ENCODE measurements at regions not wholly inside any gene's neighbourhood (a gene's known extent, or its start where the extent isn't known, plus 50 kb on each side); places are given as distances from the start of the nearest gene placed in this dataset.

DNA sequence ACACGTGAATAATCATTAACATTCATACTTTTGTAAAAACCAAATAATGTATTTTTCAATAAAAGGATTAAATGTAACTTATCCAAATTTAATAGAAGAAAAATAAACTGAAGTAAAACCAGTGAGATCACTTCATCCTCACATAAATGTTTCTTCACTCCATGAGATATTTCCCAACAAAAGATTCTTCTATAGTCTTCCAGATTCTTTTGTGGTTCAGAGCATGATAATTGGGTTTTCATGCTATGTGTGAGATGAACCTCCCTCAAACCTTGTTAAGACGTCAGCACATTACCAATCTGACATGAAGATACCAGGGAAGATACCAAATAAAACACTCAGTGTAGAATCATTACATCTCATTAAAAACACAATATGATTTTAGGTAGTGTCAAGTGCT is 62.9 kb upstream of the OXGR1 start:
- DNase-seq (ENCODE audit: low spot score), result no peak

DNA sequence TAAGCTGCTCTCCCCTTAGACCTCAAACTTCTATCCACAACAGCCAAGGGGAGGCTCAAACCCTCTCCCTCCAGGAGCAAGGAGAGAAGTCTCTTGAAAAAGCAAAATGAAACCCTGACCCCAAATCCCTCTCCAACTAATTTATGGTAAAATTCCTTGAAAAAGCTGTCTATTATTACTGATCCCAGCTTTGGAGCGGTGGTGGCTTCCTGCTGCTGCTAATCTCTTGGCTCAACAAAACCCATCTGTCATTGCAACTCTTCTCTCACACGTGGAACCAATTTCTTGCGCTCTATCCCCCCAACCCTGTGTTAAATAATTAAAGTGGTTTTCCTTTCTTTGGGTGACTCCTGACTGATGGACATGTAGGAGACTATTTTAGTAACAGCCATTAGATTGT is 64.1 kb upstream of the OXGR1 start:
- DNase-seq (ENCODE audit: low spot score), result no peak

DNA sequence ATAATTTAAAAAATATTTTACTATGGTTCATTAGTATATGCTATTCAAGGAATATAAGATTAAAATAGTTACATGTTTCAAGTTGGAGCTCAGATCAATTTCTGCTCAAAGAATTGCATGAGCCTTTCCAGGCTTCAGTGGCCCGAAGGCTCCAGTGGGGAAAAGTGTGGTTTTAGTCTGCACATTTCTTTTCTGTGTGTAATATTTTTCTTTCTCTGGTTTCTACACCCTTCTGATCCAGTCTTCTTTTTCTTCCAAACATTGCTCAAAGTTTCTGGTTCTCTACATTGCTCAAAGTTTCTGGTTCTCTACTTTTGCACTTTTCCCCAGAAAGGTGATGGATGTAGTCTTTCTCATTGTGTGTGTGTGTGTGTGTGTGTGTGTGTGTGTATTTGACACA is 64.7 kb upstream of the OXGR1 start:
- DNase-seq (ENCODE audit: low spot score), result no peak

DNA sequence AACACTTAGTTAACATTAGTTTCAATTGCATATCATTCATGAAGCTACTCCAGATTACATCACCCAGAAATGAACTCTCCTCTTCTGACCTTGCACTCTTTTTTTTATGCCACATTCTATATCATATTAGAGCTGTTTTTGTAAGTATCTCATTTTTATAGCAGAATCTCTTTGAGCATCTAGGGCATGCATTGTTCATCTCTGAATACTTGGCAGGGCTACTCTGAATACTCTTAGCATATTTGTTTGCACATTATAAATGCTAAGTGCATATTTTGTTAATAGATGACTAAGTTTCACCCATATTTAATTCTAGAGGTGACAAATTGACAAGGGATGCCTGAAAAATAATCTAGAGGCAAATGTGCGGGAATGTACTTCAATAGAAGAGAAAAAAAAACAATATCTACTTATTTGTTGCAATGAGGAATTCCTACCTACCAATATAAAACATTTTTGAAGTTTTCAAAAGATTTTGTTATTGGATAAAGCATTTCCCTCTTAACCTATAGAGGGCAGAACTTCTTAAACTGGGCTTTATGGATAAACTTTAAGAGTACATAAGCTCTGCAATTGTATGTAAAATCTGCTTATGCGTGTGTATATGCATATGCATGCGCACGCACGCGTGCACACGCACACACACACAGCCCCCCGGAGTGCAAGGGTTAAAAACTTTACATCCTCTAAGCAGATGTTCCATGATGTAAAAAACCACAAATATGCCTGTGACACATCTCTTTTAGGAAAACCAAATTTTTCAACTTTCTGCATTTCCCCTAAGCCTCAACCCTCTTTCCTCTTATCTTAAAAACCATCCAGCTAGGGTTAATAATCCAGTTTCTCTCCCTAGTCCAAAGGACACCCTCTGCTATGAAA is 73.0 kb upstream of the OXGR1 start:
- no peak for DNase-seq (ENCODE audit: low spot score)

DNA sequence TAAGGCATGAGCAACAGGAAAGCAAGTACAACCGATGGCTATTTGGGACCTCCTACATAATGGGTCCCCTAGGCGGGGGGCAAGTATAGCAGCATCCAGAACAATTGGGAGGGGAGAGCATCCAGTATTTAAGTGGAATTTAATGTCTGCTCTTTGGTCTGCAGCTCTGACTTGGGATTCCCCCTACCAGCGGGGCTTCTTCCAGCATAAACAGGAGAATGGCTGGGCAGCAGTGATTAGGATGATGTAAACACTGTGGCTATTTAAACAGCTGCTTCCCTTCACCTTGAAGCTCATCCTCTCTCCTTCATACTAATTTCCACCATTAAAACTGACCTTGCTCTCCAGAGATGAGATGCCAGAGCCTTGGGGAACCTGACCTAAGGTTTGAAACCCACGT is 73.9 kb upstream of the OXGR1 start:
- DNase-seq (ENCODE audit: low spot score), result no peak

DNA sequence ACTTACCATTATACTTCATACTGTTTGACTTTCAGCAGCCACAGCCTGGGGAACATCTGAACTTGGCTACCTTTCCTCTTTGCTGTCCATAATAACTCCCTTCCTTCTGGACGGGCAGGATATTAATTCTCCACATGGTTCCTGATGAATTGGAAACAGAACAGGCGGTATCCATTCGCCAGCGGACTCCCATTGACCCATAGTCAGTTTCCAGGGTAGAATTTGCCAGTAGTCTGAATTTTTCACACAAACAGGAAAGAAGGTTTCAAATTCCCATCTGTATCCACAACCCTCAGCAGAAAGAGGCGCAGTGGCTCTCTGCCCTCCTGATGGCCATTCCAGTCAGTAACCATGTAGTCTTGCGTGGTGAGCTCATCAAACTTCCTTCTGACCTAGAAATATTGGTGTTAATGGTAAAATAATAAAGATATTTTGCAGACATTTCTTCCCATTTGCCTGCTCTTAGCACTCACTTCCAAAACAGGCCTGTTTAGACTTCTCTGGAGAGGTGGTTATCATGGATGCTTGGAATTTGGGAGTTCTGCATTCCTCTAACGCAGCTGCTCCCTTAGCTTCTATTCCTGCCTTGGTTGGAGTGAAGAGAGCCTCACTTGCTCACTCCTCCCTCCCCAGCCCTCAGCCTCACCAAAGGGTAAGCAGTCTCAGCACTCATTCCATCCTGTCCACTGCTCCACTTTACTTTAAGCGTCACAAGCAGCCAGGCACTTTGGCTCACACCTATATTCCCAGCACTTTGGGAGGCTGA is 75.0 kb upstream of the OXGR1 start:
- no peak for DNase-seq (ENCODE audit: low spot score)

DNA sequence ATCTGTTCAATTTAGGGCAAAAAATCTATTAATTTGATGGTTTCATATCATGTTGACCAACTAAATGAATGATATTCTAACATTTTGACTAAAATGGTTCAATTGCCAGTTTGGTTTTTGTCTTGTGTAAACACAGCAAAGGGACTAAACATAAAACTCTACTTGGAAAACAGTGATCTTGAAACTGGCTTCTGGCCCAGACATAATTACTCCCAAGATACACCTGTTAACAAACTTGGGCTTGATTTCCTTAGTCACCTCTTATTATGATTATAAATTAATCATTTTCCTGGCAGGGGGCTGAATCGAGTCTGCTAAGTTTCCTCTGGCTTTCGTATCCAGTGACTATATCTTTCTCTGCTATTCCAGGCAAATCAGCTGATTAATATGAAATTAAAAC is 78.0 kb upstream of the OXGR1 start:
- DNase-seq (ENCODE audit: low spot score), result no peak

DNA sequence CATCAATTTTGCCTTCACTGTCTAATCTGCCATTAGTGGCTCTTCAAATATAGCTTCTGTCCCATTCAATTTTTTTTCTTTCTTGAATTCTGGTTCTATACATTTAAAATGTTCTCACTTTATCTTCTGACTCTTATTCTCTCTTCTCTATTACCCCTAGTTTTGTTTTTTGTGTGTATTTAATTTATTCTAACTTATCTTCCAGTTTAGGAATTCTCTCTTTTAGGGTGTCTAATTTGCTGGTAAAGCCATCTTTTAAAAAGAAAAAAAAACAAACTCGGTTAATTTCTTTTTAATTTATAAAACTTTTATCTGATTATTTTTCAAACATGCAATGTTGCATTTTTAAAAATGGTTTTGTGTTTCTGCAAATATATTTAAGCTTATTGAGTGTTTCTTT is 80.3 kb upstream of the OXGR1 start:
- no peak for DNase-seq (ENCODE audit: low spot score)

DNA sequence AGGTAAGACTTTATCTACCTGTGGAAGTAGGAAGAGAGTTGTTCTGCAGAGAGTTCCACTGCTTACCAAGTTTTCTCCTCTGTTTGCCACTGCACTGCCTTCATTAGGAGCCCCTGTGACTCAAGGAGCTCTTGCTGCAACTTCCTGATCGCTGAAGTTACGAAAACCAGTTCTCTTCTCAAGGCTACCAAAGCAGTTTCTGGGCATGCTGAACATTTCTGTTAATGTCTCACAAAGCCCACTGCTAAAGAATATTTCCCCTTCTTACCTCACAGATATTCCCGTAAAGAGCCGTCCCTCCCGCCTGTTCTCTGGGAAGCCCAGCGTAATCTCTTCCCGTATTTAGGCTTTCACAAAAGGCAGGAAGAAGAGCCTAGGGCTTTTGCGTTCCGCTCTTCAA is 82.6 kb upstream of the OXGR1 start:
- DNase-seq (ENCODE audit: low spot score), result no peak

DNA sequence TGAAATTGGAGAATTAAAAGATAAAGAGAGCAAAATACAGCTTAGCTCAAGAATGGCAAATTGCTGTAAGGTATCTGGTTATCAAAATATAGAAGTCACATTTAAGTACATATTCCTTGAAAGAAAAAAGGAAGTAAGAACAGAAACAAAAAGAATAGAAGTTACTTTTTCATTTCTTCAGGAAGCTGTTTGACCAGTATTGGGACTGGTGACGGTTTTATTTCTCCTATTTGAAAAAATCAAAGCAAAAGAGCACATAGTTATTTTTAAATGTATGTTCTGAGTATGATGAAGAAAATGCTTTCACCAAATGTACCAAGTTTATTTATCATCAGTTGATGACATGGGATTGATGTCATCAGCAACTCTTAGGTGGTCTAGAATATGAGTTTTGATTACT is 83.1 kb upstream of the OXGR1 start:
- DNase-seq (ENCODE audit: low spot score), result no peak

DNA sequence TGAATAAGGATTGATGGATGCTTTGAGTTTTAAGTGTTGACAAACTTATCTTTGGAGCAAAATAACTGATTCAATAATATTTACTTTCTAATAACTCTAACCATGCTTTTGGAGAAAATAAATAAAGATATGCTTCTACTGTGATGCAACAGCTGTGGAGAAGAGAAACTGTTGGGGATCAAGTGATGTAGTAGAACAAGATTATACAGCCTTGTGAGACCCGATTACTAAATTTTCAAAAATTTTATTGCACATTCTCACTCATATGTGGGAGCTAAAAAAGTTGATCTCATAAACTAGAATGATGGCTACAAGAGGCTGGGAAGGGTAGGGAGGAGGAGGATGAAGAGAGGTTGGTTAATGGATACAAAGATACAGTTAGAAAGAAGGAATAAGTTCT is 85.5 kb upstream of the OXGR1 start:
- no peak for DNase-seq (ENCODE audit: low spot score)

DNA sequence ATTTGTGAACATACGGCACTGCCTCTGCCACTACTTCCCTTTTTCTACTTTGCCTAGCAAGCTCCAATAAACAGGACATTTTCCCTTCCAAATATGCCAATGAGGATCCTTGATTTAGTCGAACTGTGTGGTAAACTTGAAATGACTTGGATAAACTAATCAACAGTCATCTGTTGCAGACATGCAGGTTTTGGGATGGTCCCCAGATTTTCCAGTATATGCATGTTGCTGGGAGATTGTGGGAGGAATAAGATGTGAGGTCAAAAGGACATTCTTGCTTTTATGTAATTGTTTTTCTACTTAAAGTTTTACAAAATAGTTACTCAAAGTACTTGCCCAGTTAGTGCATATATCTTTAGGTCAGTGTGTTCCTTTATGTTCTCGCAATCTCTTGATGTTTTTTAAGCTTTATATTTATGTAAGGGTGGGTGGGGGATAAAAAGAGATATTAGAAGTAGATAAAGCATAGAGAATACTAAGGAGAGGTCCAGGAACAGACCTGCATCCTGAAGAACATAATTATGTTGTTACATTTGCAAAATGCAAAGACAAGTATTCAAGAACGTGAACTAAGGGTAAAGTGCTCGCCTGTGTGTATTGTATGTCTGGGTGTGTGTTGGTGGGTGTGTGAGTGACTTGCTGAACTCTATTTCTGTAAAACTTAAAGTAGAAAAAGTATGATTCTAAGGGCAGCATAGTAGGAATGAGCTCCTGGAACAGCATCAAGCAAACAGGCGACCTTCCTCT is 88.4 kb upstream of the OXGR1 start:
- DNase-seq (ENCODE audit: low spot score), result no peak

DNA sequence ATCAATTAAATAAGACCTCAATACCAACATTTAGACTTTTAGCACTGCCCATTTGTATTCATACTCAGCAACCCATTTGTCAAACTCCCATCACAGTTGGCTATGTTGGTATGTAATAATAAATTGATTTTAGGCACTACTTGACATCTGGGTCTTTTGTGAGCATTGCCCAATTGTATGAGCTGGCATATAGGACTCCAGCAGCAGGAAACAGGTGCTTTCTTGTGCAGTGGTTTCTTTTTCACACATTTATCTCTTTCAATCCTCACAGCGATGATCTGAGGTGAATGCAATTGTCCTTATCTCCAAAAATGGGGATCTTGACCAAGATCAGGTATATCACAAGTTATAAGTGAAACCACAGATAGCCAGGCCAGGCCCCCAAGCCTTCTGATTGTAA is 96.9 kb upstream of the OXGR1 start:
- no peak for DNase-seq (ENCODE audit: low spot score)

DNA sequence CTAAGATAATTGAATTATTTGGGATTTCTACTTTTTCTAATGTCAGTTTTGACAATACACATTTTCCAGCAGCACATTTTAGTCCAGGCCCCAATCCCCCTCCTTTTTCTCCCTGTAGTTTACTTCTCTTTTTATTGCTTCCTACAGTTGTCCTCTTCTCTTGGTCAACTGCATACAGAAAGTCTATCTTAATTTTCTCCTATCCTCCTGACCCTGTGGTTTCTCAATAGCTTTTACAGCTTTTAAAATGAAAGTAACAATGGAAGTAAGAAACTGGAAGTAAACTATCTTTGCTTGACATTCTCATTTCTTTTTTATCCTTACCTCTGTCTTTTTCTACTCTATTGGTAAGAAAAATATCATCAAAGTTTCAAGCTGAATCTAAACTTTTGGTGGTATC is 106.5 kb upstream of the OXGR1 start:
- no peak for DNase-seq (ENCODE audit: low spot score)

DNA sequence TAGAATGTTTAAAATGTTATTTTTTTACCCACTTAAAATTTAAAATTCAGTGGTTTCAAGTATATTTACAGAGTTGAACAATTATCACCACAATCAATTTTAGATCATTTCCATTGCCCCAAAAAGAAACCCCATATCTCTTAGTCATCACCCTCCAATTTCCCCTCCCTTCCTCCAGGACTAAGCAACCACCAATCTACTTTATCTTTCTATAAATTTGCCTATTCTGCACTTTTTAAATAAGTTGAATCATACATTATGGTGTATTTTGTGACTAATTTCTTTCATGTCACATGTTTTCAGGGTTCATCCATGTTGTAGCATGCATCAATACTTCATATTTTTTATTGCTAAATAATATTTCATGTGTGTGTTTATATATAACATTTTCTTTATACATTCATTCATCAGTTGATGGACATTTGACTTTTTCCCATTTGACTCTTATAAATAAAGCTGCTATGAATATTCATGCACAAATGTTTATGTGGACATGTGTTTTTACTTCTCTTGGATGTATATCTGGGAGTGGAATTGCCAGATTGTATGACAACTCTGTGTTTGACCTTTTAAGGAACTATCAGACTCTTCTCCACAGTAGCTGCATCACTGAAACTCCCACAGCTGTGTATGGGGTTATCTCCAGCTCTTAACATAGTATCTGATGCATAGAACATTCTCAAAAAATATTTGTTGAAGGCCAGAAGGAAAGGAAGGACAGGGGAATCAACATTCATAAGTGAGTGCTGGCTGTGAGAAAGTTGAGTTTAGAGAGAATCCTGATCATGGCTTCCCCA is 107.8 kb upstream of the OXGR1 start:
- DNase-seq (ENCODE audit: low spot score), result no peak

DNA sequence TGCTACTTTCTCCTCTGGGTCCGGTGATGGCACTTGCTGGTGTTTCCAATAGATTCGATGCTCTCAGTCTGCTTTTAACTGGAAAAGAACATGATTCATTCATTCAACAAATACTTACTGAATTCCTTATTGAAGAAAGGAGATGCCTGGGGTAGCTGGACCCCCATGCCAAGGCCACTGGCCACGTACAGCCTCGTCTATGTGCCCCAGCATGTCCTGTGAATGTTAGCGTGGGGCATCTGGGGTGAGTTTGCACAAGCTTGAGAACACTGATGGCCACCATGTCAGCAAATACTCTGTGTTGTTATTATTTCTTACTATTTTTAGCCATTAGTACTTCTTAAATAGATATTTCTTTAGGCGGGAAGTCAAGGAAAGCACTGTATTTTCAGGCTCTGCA is 112.0 kb upstream of the OXGR1 start:
- no peak for DNase-seq (ENCODE audit: low spot score)

DNA sequence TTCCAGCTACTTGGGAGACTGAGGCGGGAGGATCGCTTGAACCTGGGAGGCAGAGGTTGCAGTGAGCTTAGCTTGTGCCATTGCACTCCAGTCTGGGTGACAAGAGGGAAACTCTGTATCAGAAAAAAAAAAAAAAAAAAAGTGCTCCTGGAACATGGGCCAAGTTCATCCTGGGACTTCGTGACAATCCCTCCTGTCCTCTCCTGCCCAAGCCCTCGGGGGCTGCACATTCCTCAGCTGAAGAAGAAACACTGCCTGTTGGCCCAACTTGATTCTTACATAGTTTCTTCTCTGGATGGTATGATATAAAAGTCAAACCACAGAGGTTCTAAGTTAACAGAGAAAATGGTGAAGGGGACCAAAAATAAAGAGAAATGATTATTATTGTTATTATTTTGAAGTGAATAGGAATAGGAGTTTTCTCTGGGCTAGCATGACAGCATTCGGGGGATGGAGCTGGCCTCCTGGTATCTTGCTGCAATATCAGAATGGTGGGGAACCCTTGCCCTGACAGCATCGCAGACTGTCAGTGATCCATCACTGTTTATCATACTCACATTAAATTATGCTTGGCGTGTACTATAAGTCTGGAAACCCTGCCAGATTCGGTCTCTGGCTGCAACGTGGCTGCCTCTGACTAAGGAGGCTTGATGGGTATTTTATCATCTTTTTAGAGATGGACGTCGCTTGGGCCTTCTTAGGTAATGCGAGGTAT is 113.7 kb upstream of the OXGR1 start:
- DNase-seq (ENCODE audit: low spot score), result no peak

DNA sequence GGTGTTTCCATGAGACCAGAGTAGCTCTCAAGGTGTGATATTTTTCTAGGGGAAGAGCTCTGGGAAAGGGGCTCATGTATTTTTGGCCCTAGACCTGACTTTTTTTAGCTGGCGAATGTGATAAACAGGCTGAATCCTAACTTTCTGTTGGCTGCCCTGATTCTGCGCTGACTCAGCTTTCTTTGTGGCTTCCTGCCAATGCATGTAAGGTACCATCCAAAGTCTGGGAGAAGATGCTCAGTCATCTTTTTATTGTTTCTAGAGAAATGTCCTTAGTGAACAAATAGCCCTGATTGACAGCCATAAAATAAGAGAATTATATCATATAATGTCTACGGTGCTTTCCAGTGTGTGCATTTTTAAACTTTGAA is 113.6 kb upstream of the MBNL2 start:
- DNase-seq (ENCODE audit: low spot score), result no peak

DNA sequence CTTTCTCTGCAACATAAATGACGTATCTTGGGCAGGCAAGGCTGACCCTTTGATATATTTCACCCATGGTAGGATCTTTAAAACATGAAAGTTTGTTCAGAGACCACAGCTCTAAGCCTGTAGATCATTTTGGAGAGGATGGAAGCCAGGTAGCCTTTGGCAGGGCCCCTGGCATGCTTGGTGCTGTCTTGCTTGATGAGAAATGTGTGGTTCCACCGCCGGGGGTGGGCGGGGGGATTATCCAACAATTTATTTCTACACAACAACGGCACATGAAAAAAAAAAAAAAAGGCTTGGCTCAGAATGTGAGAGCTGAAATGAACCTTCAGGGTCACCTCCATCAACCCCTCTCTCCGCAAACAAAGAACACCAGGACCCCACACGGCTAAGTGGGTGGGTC is 112.9 kb upstream of the MBNL2 start:
- no peak for DNase-seq (ENCODE audit: low spot score)

DNA sequence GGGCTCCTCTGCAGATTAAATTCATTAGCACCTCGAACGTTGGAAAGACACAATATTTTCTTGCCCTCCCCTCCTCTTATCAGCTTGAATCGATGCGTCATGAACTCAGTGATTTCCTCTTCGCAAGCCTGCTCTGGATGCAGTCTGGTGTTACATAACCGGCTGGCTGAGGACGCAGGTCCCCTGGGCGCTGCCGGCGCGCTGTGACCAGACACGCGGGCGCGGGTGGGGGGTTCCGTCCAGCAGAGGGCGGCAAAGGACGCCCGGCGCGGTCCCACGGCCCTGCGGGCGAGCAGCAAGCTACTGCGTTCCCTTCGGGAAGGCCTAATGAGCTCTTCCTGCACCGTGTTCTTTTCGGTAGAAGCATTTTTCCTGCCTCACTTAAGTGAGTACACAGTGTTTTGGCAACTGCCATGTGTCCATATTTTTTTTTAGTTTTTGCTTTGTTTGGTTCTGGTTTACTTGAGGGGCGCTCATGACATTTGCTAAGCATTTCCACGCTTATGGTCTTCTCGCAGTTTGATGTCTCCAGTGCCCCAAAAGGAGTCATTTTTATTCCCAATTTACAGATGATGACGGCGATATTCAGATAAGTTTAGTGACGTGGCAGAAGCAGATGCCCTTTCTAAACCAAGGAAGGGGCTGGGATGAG is 112.2 kb upstream of the MBNL2 start:
- peak; percentile 94 for DNase-seq (ENCODE audit: low spot score)

DNA sequence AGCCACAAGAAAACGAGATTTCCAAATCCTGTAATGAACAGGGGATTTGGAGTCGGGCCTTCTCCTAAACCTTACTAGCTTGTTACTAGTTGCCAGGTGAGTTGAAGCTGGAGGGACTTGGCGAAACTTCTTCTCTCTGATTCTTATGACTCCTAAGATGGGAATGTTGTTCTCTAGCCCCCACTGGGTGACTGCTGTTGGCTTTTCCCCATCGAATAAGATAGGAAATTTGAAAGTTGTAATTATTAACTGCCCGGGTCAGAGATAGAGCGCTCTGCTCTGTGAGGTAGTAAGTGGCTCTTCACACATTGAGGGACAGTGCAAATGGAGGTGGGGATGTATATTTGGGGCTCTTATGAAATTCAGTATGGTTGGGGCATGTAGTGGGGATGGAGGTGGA is 111.2 kb upstream of the MBNL2 start:
- no peak for DNase-seq (ENCODE audit: low spot score)
